Epithelial cell of proximal tubule (primary cell): ENCODE measurements at regions not wholly inside any gene's neighbourhood (a gene's known extent, or its start where the extent isn't known, plus 50 kb on each side); places are given as distances from the start of the nearest gene placed in this dataset.

Experiments used
- DNase-seq: peaks from one replicate; pipeline ENCODE4 v3.0.0-alpha.2; 2011; ENCODE audit warnings: low read depth
- H3K4me3 ChIP-seq: 2 replicates; pipeline ENCODE4 v1.5.1; 2011; ENCODE audit warnings: low read depth, mild to moderate bottlenecking, low read length
- TF ChIP-seq, protein P1 (sequence below): conservative IDR thresholded peaks from 2 replicates; pipeline ENCODE4 v1.5.1; 2012; ENCODE audit warnings: low read depth, mild to moderate bottlenecking, low read length

DNA sequence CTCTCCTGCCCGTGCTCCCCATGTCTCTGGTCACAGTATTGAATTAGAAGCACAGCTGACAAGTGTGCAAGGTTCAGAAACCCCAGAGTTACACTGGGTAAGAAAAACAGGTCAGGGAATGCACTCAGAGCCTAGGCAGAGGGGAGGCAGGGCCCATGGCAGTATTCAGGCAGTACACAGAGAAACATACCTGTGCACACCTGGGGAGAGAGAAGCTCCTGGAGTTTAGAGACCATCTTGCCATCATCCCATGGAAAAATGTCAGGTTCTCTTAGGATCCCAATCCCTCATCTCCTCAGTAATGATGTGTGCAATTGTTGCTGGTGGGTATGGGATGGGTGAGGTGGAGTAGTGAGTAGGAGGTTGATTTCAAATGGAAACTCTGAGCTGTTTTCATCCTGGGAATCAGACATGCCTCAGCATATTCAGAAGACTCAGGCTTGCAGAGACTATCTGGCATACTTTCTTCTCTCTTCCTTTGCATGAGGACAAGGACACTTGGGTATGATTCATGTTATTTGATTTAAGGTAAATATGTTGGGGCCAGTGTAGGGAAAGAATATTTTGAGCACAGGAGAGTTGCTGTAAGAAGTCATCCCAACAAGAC, 228.5 kb downstream of the ESM1 start:
- no peak for DNase-seq
- no peak overlapping the region for H3K4me3 ChIP-seq
- TF ChIP-seq, protein P1, sequence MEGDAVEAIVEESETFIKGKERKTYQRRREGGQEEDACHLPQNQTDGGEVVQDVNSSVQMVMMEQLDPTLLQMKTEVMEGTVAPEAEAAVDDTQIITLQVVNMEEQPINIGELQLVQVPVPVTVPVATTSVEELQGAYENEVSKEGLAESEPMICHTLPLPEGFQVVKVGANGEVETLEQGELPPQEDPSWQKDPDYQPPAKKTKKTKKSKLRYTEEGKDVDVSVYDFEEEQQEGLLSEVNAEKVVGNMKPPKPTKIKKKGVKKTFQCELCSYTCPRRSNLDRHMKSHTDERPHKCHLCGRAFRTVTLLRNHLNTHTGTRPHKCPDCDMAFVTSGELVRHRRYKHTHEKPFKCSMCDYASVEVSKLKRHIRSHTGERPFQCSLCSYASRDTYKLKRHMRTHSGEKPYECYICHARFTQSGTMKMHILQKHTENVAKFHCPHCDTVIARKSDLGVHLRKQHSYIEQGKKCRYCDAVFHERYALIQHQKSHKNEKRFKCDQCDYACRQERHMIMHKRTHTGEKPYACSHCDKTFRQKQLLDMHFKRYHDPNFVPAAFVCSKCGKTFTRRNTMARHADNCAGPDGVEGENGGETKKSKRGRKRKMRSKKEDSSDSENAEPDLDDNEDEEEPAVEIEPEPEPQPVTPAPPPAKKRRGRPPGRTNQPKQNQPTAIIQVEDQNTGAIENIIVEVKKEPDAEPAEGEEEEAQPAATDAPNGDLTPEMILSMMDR, result no peak

DNA sequence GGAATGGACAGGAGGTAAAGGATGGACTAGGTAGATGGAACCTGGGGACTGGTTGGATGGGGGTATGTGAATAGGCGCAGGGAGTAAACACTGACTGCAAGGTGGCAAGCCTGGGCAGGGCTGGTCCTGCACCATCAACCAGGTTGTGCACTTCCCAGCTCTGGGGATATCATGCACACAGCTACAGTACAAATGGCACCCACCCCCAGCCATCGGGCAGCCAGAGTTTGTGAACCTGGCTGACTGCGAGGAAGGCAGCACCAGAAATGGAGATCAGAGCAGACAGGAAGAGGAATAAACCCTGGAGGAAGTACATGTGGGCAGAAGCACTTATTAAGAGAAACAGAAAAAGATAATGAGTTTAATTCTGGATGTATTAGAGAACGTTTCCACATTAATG, 229.1 kb downstream of the ESM1 start:
- TF ChIP-seq, protein P1, result no peak
- no peak overlapping the region for H3K4me3 ChIP-seq
- DNase-seq, result no peak

DNA sequence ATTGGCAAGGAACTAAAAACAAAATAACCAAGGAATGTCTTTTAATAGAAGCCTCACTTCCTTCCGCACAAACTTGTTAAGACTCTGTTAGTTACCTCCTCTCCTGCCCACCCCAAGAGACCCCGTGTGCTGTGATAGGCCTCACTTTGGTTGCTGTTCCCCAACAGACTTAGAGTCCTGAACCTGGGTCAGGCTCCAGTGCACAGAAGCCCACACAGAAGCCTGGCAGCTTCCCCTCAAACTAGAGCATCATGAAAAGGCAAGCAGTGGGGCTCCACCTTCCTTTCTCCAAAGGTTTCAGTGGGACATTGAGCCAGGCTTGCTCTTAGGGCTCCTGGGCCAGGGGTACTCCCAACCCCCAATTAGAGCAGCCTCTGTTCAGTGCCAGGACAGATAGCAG, 230.5 kb downstream of the ESM1 start:
- DNase-seq, result no peak
- TF ChIP-seq, protein P1, result no peak
- no peak overlapping the region for H3K4me3 ChIP-seq

DNA sequence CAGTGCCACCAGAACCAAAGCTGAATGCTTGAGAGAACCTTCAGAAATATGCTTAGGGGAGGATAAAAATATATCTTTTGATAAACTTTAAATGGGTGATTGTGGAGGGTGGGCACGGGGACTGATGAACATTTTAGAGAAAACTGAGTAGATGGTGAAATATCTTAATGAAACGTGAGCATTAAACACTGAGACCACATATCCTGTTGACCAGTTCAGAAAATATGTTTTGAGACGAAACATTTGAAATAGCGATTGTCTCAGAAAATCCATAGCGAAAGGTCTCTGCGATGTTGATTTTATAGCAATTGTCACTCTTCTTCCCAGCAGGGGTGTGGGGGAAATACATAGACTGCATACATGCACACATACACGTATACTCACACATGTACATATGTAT, 231.0 kb downstream of the ESM1 start:
- TF ChIP-seq, protein P1, result no peak
- no peak for DNase-seq
- H3K4me3 ChIP-seq, result no peak overlapping the region

DNA sequence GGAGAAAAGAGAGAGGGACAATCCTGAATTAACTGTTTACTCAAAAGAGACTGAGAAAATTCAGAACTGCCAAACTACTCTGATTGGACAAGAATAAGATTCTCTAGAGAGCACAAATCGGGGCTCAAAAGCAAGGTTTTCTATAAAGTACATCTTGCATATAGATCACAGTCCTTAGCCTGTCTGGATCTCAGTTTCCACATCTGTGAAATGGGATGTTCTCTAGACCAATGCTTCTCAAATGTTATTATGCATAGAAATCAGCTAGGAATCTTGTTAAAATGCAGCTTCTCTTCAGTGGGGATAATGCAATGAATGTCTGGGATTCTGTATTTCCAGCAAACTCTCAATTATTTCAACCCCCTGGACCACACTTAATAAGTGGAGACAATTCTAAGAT, 231.6 kb downstream of the ESM1 start:
- DNase-seq, result no peak
- TF ChIP-seq, protein P1, result no peak
- no peak overlapping the region for H3K4me3 ChIP-seq

DNA sequence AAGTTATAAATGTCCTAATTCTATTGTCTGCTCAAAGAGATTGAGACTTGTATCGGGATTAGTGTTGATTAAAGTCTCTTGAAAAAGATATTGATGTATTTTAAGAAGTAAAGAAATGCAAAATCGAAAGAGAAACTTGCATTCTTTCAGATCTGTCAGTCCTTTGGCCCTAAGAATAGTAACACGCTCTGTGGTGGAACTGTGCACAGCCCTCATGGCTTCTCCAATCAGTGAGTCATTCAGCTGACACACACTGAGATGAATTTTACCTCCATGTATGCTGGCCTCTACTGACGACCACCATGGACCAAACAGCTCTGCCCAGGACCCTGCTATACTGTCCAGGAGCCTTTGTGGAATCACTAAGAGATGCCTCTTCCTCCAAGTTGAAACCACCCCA, 232.4 kb downstream of the ESM1 start:
- no peak overlapping the region for H3K4me3 ChIP-seq
- no peak for DNase-seq
- TF ChIP-seq, protein P1, result no peak

DNA sequence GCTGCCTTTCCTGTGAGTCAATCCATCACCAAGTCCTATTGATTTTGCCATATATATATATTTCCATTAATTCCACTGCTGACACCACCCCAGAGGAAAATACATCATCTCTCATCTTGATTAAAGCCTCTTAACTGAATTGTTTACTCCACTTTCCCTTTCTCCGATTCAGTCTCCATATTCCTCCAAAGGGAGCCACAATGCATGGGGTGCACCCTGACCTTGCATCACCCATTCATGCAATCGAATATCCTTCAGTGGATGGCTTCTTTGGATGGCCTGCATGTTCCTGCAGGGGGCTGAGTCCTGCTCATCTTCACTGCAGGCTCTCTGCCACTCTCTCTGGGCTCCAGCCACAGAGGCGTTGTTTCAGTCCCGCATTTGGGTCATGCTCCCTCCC, 231.0 kb downstream of the SNX18 start:
- no peak overlapping the region for H3K4me3 ChIP-seq
- TF ChIP-seq, protein P1, result no peak
- no peak for DNase-seq
